ENCODE measurements at regions not wholly inside any gene's neighbourhood (a gene's known extent, or its start where the extent isn't known, plus 50 kb on each side); places are given as distances from the start of the nearest gene placed in this dataset.
"Not testable (repeated sequence)": the region's sequence is repeated elsewhere in the genome, so short reads cannot be mapped to it uniquely, and the experiment has no call there.

DNA sequence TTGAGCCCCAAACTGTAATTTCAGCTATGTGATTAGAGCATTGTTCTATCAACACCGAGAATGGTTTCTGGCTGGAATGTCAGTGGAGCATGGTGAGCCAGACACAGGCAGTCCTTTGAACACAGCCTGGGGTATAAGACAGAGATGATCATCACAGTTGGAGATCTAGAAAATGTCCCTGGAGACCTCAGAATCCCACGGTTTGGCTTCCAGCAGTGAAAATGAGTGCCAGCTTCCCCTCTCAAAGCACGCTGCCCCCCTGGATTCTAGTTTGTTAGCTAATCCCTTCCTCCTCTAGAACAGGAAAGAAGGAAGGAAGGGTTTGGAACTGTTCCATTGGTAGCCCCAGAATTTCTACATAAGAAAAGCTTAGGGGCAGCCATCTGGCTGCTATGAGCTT lies 59.9 kb upstream of the JAK1 start:
- Histone ChIP-seq H3K4me3 (ENCODE audit: low read depth in 1 of 2, low read length in 2 of 2) (no peak overlapping the region), H3K27me3 (ENCODE audit: insufficient read depth, low read length, poor library complexity) (no peaks in the 10 kb centered on the region), H4K20me1 (ENCODE audit: insufficient read depth, low read length) (peaks cover 6% of the 10 kb centered on the region), H3K27ac (ENCODE audit: low read length) (no peak overlapping the region), H3K36me3 (ENCODE audit: insufficient read depth, low read length) (no peaks in the 10 kb centered on the region), H3K4me1 (ENCODE audit: insufficient read depth, low read length) (peaks cover 3% of the 10 kb centered on the region; the same call in 1 of the 2 replicates), H3K9me3 (ENCODE audit: insufficient read depth, low read length, severe bottlenecking) (no peaks in the 10 kb centered on the region), H3K9ac (ENCODE audit: low read depth, low read length) (no peak overlapping the region), H3K4me2 (ENCODE audit: insufficient read depth, low read length) (no peak overlapping the region), H3K79me2 (ENCODE audit: insufficient read depth, low read length) (no peaks in the 10 kb centered on the region), H2AFZ (ENCODE audit: low read depth, low read length) (no peak overlapping the region)
- DNase-seq = no peak
- TF ChIP-seq, protein P1, sequence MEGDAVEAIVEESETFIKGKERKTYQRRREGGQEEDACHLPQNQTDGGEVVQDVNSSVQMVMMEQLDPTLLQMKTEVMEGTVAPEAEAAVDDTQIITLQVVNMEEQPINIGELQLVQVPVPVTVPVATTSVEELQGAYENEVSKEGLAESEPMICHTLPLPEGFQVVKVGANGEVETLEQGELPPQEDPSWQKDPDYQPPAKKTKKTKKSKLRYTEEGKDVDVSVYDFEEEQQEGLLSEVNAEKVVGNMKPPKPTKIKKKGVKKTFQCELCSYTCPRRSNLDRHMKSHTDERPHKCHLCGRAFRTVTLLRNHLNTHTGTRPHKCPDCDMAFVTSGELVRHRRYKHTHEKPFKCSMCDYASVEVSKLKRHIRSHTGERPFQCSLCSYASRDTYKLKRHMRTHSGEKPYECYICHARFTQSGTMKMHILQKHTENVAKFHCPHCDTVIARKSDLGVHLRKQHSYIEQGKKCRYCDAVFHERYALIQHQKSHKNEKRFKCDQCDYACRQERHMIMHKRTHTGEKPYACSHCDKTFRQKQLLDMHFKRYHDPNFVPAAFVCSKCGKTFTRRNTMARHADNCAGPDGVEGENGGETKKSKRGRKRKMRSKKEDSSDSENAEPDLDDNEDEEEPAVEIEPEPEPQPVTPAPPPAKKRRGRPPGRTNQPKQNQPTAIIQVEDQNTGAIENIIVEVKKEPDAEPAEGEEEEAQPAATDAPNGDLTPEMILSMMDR (IDR thresholded peaks at IDR 0.05; ENCODE audit: borderline replicate concordance, extremely low read depth, low read length, poor library complexity, severe bottlenecking) = no peak
- TF ChIP-seq EZH2 (IDR thresholded peaks at IDR 0.05; ENCODE audit: borderline replicate concordance, low read depth, low read length, severe bottlenecking) = no peak
- ATAC-seq (ENCODE audit: insufficient read depth, low read depth) = no peak

DNA sequence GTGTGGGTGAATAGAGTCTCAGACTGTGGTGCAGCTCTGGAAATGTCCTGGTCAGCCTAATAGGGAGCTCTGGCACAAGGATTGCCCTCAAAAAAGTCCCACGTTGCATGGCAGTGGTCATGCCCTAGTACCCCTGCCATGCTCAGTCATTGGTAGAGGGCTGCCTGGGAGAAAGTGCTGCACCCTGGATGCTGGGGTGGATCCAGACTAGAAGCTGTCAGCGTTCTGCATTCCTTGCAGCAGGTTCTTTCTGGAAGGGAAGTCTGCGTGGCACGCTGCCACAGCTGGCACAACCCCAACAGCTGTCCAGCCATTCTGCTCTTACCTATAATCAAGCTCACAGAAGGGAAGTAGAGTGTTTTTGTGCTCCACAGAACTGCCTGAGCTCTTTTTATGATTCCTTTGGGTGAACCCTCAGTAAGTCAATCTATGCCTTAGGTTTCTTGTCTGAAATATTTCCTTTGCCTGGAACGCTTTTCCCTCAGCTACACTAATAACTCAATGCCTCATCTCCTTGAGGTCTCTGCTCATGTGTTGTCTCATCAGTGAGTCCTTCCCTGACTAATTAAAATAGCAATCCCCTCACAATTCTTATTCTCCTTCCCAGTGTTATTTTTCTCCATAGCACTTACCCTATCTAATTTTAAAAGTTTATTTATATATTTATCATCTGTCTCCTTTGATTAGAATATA lies 61.5 kb upstream of the JAK1 start:
- H3K27me3 ChIP-seq (ENCODE audit: insufficient read depth, low read length, poor library complexity) = no peaks in the 10 kb centered on the region
- peaks cover 3% of the 10 kb centered on the region; the same call in 1 of the 2 replicates for H3K4me1 ChIP-seq (ENCODE audit: insufficient read depth, low read length)
- no peak for ATAC-seq (ENCODE audit: insufficient read depth, low read depth)

DNA sequence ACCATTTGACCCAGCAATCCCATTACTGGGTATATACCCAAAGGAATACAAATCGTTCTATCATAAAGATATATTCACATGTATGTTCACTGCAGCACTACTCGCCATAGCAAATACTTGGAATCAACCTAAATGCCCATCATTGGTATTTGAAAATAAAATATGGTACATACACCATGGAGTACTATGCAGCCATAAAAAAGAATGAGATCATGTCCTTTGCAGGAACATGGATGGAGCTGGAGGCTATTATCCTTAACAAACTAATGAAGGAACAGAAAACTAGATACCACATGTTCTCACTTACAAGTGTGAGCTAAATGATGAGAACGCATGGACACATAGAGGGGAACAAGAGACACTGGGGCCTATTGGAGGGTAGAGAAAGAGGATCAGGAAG lies 63.1 kb upstream of the JAK1 start:
- not testable (repeated sequence) for H3K4me3 ChIP-seq (ENCODE audit: low read depth in 1 of 2, low read length in 2 of 2); H4K20me1 ChIP-seq (ENCODE audit: insufficient read depth, low read length); H3K79me2 ChIP-seq (ENCODE audit: insufficient read depth, low read length); H3K4me1 ChIP-seq (ENCODE audit: insufficient read depth, low read length); H3K4me2 ChIP-seq (ENCODE audit: insufficient read depth, low read length); H3K27ac ChIP-seq (ENCODE audit: low read length); H2AFZ ChIP-seq (ENCODE audit: low read depth, low read length); H3K9me3 ChIP-seq (ENCODE audit: insufficient read depth, low read length, severe bottlenecking); ATAC-seq (ENCODE audit: insufficient read depth, low read depth); H3K9ac ChIP-seq (ENCODE audit: low read depth, low read length); H3K36me3 ChIP-seq (ENCODE audit: insufficient read depth, low read length); H3K27me3 ChIP-seq (ENCODE audit: insufficient read depth, low read length, poor library complexity); DNase-seq

More for the DNA sequence above, 61.5 kb upstream of the JAK1 start:
- no peaks in the 10 kb centered on the region for H3K36me3 ChIP-seq (ENCODE audit: insufficient read depth, low read length)
- H3K9me3 ChIP-seq (ENCODE audit: insufficient read depth, low read length, severe bottlenecking) = no peaks in the 10 kb centered on the region
- no peaks in the 10 kb centered on the region for H3K79me2 ChIP-seq (ENCODE audit: insufficient read depth, low read length)
- no peak overlapping the region for H3K27ac ChIP-seq (ENCODE audit: low read length)
- TF ChIP-seq, protein P1 (IDR thresholded peaks at IDR 0.05; ENCODE audit: borderline replicate concordance, extremely low read depth, low read length, poor library complexity, severe bottlenecking) = no peak
- no peak for TF ChIP-seq EZH2 (IDR thresholded peaks at IDR 0.05; ENCODE audit: borderline replicate concordance, low read depth, low read length, severe bottlenecking)
- no peak overlapping the region for H2AFZ ChIP-seq (ENCODE audit: low read depth, low read length)
- H3K9ac ChIP-seq (ENCODE audit: low read depth, low read length) = no peak overlapping the region
- peaks cover 6% of the 10 kb centered on the region for H4K20me1 ChIP-seq (ENCODE audit: insufficient read depth, low read length)
- H3K4me2 ChIP-seq (ENCODE audit: insufficient read depth, low read length) = no peak overlapping the region
- no peak for DNase-seq
- H3K4me3 ChIP-seq (ENCODE audit: low read depth in 1 of 2, low read length in 2 of 2) = no peak overlapping the region

DNA sequence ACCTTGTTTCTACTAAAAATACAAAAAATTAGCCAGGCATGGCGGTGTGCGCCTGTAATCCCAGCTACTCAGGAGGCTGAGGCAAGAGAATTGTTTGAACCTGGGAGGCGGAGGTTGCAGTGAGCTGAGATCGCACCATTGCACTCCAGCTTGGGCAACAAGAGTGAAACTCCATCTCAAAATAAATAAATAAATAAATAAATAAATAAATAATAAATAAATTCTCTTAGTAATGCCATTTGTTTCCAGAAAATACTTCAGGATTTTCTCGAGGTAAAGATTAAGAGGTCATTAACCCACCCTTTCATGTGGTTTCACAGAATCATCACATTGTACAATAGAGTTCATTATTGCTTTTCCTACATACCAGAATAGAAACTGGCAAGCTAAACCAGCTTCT lies 68.5 kb upstream of the JAK1 start:
- not testable (repeated sequence) for H4K20me1 ChIP-seq (ENCODE audit: insufficient read depth, low read length); ATAC-seq (ENCODE audit: insufficient read depth, low read depth); DNase-seq; H3K4me3 ChIP-seq (ENCODE audit: low read depth in 1 of 2, low read length in 2 of 2); H3K27me3 ChIP-seq (ENCODE audit: insufficient read depth, low read length, poor library complexity); H3K36me3 ChIP-seq (ENCODE audit: insufficient read depth, low read length); H3K4me1 ChIP-seq (ENCODE audit: insufficient read depth, low read length); H3K9ac ChIP-seq (ENCODE audit: low read depth, low read length); H3K27ac ChIP-seq (ENCODE audit: low read length); H3K79me2 ChIP-seq (ENCODE audit: insufficient read depth, low read length); H2AFZ ChIP-seq (ENCODE audit: low read depth, low read length); H3K4me2 ChIP-seq (ENCODE audit: insufficient read depth, low read length); H3K9me3 ChIP-seq (ENCODE audit: insufficient read depth, low read length, severe bottlenecking)
